MG63 (cell line): ENCODE measurements at regions not wholly inside any gene's neighbourhood (a gene's known extent, or its start where the extent isn't known, plus 50 kb on each side); places are given as distances from the start of the nearest gene placed in this dataset.

Source experiments
- DNase-seq: peaks from one replicate; pipeline ENCODE4 v3.0.0-alpha.2; 2020
- H3K27me3 ChIP-seq: fragments of 250-450 bp; sonication (Bioruptor Pico); 2 replicates; pipeline ENCODE4 v1.5.1; 2020; ENCODE audit warnings: mild to moderate bottlenecking, moderate library complexity
- H3K36me3 ChIP-seq: fragments of 250-450 bp; sonication (Bioruptor Pico); 2 replicates; pipeline ENCODE4 v1.5.1; 2020; ENCODE audit warnings: mild to moderate bottlenecking, moderate library complexity
- H3K4me3 ChIP-seq: fragments of 250-450 bp; sonication (Bioruptor Pico); 2 replicates; pipeline ENCODE4 v1.5.1; 2020; ENCODE audit warnings: mild to moderate bottlenecking, moderate library complexity
- H3K9me3 ChIP-seq: fragments of 250-450 bp; sonication (Bioruptor Pico); 2 replicates; pipeline ENCODE4 v1.5.1; 2020; ENCODE audit warnings: mild to moderate bottlenecking, moderate library complexity

DNA sequence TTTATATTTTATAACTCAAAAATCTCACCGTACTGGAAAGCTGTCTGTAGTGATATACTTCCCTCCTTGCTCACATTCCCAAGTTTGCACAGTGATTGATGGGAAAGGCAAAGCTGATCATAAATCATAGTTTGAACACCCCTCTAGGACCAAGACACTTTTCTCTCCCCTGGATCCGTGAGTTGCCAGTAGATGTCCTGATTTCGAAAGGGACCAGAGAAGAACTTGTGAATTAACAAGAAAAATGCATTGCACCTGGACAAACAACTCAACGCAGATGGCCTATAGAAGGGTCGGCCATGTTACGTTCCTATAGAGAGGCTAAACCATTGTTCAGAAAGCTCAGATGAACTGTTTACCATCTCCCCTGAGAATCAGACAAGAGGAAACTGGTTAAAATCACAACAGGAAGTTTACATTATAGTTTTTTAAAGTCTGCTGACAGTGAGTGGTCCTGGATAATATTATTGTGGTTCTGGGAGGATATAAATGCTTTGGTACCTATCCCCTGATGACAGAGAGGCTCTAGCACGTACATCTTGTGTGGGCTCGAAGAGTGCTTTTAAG, 124.0 kb upstream of the SLC45A1 start:
- no peaks in the 10 kb centered on the region for H3K36me3 ChIP-seq
- H3K4me3 ChIP-seq: no peak overlapping the region
- no peaks in the 10 kb centered on the region for H3K9me3 ChIP-seq
- no peak for DNase-seq
- H3K27me3 ChIP-seq: no peaks in the 10 kb centered on the region

- Histone ChIP-seq H3K4me3 (no peak overlapping the region), H3K9me3 (no peaks in the 10 kb centered on the region), H3K27me3 (no peaks in the 10 kb centered on the region), H3K36me3 (no peaks in the 10 kb centered on the region)
- DNase-seq: no peak
Observed at GRCh38 chr1:8191474-8191873, 126.4 kb upstream of the SLC45A1 start.

DNA sequence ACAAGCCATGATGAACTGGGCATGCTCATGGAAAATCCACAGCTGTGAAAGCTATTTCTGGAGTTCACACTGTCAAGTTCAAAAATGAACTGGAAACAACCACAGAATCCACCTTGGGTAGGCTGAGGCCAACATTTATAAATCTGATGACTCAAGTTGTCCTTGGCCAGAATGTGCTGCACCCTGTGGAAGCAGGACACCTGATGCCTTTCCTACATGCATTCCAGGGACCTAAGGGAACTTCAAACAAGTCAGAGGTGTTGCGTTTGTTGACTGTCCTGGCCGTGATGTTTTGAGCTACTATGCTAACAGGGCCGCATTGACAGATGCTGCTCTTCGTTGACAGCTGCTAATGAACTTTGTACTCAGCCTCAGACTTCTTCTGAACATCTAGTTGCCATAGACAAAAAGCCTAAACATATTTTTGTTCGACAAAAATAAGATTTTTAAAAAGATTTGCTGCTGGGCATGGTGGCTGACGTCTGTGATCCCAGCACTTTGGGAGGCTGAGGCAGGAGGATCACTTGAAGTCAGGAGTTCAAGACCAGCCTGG, 127.9 kb upstream of the SLC45A1 start:
- Histone ChIP-seq H3K36me3 (no peaks in the 10 kb centered on the region), H3K27me3 (no peaks in the 10 kb centered on the region), H3K9me3 (no peaks in the 10 kb centered on the region), H3K4me3 (no peak overlapping the region)
- no peak for DNase-seq

DNA sequence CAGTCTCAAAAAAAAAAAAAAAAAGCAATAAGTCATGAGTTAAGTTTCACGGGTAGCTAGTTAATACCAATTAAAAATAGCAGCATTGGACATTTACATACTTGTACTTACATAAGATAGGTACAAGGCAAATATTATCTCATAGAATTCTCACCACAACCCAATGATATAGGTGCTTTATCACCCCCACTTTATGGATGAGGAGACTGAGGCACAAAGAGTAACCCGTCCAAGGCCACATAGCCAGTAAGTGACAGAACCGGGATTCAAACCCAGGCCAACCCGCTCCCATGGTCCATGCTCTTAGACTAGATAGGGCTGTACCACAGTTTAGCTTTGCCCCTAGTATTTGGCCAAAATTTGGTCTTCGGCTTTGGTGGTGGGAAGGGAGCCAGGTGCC, 132.5 kb upstream of the SLC45A1 start:
- Histone ChIP-seq H3K4me3 (no peak overlapping the region), H3K9me3 (no peaks in the 10 kb centered on the region), H3K27me3 (no peaks in the 10 kb centered on the region), H3K36me3 (no peaks in the 10 kb centered on the region)
- no peak for DNase-seq

DNA sequence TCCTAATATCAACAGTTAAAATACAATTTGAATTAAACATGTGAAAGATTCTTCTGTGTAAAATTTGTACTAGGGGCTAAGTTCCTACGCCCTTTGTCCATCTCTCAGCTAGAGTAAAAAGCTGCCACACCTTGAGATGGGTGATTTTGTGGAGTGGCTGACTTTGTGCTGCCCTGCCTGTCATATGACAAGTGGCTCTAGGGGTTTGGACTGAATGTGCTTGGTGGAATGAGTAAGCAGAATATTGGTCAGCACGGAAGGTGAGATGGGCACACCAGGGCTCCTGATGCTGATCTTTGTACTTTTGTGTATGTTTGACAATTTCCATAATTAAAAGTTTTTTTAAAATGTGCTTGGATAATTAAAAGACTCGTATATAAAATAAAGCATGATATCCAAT, 133.6 kb upstream of the SLC45A1 start:
- H3K36me3 ChIP-seq: no peaks in the 10 kb centered on the region
- DNase-seq: no peak
- H3K4me3 ChIP-seq: no peak overlapping the region
- peaks cover 2% of the 10 kb centered on the region; the same call in 1 of the 2 replicates for H3K9me3 ChIP-seq
- no peaks in the 10 kb centered on the region for H3K27me3 ChIP-seq

DNA sequence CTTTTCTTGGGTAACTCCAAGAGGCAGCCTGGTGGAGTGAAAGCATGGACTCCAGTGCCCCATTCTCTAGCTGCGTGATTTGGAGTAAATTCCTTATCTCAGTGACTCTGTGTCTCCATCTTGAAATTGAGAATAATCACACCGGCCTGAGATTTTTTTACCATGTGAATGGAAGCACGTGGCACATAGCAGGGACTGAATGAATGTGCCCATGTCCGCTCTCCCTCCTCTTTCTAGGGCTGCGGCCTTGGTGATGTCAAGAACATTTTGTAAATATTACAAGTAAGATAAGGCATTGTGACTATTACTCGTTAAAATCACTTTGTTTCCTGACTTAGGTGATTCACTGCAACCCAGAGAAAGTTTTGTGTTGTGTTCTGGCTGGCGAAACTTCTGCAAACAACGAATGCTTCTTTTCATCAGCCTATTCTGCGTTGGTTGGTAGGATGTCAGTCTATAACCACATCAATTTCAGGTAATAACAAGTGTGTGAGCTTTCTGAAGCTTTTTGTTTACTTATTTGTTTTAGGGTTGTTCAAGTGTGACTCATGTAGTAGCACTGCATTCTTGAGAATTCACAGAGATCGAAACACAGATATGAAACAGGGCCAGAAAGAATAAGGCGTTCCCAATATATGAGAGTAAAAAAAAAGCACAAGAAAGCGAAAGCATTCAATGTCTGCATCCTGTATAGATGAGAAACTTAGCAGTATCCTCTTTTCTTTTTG, 135.7 kb upstream of the SLC45A1 start:
- Histone ChIP-seq H3K27me3 (no peaks in the 10 kb centered on the region), H3K9me3 (peaks cover 4% of the 10 kb centered on the region), H3K4me3 (no peak overlapping the region), H3K36me3 (no peaks in the 10 kb centered on the region)
- no peak for DNase-seq

DNA sequence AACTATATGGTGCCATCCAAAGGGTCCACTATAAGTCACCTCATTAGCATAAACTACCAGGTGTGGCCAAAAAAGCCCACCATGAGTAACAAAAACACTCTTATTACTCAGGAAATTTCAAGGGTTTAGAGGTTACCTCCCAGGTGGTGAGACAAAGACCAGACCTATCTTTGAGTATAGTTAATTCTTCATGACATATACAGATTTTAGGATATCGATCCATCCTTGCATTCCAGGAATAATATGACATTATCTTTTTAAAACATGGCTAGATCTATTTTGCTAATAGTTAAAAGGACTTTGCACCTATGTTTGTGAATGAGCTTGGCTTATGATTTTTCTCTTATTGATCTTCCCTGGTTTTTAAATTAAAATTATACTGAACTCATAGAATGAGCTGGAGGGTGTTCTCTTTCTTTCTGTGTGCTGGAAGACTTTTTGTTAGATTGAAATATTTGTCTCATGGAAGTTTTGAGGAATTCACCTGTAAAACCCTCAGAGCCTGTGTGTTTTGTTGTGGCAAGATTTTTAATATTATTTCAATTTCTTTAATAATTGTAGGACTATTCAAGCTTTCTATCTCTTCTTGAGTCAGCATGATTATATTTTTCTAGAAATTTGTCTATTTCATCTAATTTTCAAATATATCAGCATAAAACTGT, 138.7 kb upstream of the SLC45A1 start:
- Histone ChIP-seq H3K9me3 (peaks cover 4% of the 10 kb centered on the region), H3K4me3 (no peak overlapping the region), H3K27me3 (no peaks in the 10 kb centered on the region), H3K36me3 (no peaks in the 10 kb centered on the region)
- no peak for DNase-seq

DNA sequence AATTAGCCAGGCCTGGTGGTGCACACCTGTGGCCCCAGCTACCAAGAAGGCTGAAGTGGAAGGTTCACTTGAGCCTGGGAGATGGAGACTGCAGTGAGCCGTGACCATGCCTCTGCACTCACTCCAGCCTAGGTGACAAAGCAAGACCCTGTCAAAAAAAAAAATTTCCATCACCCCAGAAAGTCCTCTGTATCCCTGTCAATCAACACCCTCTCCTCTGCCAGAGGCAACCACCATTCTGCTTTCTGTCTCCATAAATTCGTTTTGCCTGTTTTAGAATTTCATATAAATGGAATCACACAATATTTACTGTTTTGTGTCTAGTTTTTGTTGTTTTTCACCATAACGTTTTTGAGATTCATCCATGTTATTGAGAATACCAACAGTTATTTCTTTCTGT, 141.6 kb upstream of the SLC45A1 start:
- Histone ChIP-seq H3K36me3 (no peaks in the 10 kb centered on the region), H3K9me3 (peaks cover 4% of the 10 kb centered on the region), H3K27me3 (no peaks in the 10 kb centered on the region), H3K4me3 (no peak overlapping the region)
- DNase-seq: no peak

DNA sequence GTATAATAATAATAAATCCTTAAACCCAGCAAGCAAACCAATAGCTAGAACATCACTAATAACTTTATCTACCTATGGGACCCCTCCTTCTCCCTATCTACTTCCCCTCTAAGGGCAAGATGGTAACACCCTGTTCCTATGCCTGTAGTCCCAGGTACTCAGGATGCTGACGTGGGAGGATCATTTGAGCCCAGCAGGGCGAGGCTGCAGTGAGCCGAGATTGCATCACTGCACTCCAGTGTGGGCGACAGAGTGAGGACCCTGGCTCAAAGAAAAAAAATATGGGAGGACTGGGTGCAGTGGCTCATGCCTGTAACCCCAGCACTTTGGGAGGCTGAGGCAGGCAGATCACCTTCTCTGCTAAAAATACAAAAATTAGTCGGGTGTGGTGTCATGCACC, 143.1 kb upstream of the SLC45A1 start:
- Histone ChIP-seq H3K27me3 (no peaks in the 10 kb centered on the region), H3K4me3 (no peak overlapping the region), H3K36me3 (no peaks in the 10 kb centered on the region), H3K9me3 (peaks cover 4% of the 10 kb centered on the region)
- DNase-seq: no peak

DNA sequence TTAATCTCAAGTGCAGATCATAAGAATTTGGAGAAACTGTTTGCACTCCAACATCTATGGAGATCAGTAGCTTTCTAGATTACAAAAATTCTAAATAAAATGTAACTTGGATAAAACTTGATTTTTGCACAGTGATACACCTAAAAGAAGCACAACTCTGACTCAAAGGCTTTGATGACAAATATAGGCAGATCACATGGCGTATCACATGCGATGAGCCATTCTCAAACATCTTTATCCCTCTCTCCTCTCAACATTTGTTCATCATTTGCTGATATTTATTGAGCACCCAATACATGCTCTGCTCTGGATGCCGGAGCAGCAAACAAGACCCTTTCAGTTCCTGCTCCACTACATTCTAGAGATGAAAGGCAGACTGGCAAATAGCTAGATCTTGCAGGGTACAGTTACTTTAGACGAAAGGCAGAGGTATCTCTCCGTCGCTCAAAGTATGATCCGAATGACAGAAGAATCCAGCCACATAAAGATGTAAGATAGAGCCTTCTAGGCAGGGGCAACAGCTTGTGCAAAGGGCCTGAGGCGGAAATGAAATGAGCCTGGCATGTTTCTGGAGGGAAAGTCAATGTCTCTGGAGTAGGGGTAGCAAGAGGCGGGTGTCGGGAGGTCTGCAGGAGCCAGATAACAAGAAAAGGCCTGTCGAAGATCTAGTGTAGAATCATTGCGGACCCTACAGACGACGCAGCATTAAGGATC, 145.8 kb upstream of the ERRFI1 start:
- no peaks in the 10 kb centered on the region for H3K27me3 ChIP-seq
- H3K36me3 ChIP-seq: no peaks in the 10 kb centered on the region
- no peak for DNase-seq
- no peak overlapping the region for H3K4me3 ChIP-seq
- no peaks in the 10 kb centered on the region for H3K9me3 ChIP-seq

DNA sequence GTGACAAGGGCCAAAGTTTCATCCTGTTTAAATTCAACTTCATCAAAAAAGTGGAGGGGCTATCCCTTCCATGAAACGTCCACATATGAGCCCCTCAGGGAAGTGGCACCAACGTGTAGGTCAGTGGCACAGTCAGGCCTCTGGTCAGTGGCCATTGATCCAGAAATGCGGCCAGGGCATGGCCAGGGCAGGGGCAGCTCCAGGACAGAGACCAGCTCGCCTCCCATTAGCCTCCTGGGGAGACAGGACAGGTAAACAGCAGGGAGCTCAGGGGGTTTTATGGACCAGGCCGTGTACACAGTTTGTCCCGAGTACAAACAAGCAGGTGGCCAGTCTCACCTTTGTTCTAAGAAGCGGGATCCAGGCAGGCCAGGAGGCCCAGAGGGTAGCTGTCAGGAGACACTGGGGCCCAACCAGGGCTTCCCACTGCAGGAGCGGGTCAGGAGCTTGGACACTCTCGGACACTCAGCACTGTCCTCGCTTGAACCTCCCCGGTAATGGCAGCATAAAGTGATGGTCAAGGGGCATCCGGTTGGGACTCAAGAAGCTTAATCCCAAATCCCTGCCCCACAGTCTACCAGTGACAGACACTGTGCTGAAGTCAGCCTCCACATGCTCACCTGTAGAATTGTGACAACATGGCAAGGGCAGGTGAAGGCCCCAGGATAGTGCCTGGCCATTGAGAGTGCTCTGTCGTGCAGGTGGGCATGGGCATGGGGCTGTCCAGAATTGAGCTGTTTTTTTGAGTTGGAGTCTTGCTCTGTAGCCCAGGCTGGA, 144.1 kb upstream of the ERRFI1 start:
- no peak for DNase-seq
- H3K4me3 ChIP-seq: no peak overlapping the region
- no peaks in the 10 kb centered on the region for H3K36me3 ChIP-seq
- no peaks in the 10 kb centered on the region for H3K27me3 ChIP-seq
- H3K9me3 ChIP-seq: no peaks in the 10 kb centered on the region

GRCh38 chr1:8169364-8170058, 143.4 kb upstream of the ERRFI1 start:
- H3K36me3 ChIP-seq: no peaks in the 10 kb centered on the region
- no peaks in the 10 kb centered on the region for H3K27me3 ChIP-seq
- no peak overlapping the region for H3K4me3 ChIP-seq
- no peaks in the 10 kb centered on the region for H3K9me3 ChIP-seq
- DNase-seq: peak; percentile 20

DNA sequence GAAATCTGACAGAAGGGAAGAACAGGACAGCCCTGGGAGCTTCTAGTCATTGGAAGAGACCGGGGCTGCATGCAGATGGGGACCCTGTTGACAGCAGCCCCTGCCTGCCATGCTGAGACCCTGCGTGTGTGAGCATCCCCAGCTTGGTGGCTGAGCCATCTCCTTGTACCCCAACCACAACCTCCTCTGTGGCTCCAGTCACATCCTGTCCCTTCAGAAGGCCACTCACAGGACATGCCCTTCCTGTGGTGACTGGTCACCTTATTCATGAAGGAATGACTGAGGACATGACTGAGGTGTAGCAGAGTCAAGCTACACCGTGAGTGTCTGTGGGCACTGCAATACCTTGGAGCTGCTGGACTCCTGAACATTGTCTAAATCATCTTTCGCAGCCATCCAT, 141.8 kb upstream of the ERRFI1 start:
- no peak for DNase-seq
- Histone ChIP-seq H3K9me3 (no peaks in the 10 kb centered on the region), H3K36me3 (no peaks in the 10 kb centered on the region), H3K27me3 (no peaks in the 10 kb centered on the region), H3K4me3 (no peak overlapping the region)

DNA sequence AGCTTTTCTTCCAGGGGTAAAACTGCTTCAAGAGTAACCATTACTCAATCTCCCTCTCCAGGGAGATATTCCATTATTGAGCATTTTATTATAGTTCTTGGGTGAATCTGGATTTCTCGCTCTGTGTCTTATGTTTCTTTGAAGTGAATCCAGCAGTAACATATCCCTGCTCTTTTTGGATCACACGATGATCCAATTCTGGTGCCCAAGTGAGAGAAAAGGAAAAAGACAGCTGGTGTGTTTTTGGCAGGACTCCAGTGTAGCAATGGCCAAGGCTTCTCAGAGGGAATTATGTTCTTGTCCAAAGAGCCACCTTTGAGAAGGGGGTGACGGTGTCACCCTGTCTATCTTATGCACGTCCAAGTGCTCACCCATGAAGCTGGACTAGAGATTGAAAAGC, 140.3 kb upstream of the ERRFI1 start:
- DNase-seq: no peak
- Histone ChIP-seq H3K4me3 (no peak overlapping the region), H3K9me3 (no peaks in the 10 kb centered on the region), H3K36me3 (no peaks in the 10 kb centered on the region), H3K27me3 (no peaks in the 10 kb centered on the region)

GRCh38 chr1:8165595-8166360, 139.7 kb upstream of the ERRFI1 start:
- no peaks in the 10 kb centered on the region for H3K9me3 ChIP-seq
- no peaks in the 10 kb centered on the region for H3K36me3 ChIP-seq
- H3K4me3 ChIP-seq: no peak overlapping the region
- DNase-seq: no peak
- H3K27me3 ChIP-seq: no peaks in the 10 kb centered on the region
